NT2/D1 (cell line): ENCODE measurements at regions not wholly inside any gene's neighbourhood (a gene's known extent, or its start where the extent isn't known, plus 50 kb on each side); places are given as distances from the start of the nearest gene placed in this dataset.

Experiments
- SUZ12 ChIP-seq: IDR thresholded peaks from 2 replicates; pipeline ENCODE4 v1.6.1; 2011; ENCODE audit not compliant: insufficient read length, insufficient read depth; ENCODE audit errors: extremely low read depth
- YY1 ChIP-seq: IDR thresholded peaks from 2 replicates; pipeline ENCODE4 v1.6.1; 2011; ENCODE audit not compliant: insufficient read length, insufficient read depth
- ZNF274 ChIP-seq: IDR thresholded peaks from 2 replicates; pipeline ENCODE4 v1.6.1; 2011; ENCODE audit warnings: mild to moderate bottlenecking, low read depth, low read length

- no peak for TF ChIP-seq SUZ12
- TF ChIP-seq YY1 = no peak
- TF ChIP-seq ZNF274 = no peak
These were observed 65.4 kb downstream of the TSPAN17 start for GRCh38 chr5:176712546-176713304.
